SK-N-SH (cell line): ENCODE measurements at regions not wholly inside any gene's neighbourhood (a gene's known extent, or its start where the extent isn't known, plus 50 kb on each side); places are given as distances from the start of the nearest gene placed in this dataset.

ENCODE experiments used
- CTCF ChIA-PET: fragments of 300-600, 350-600 bp; formaldehyde crosslinking; extraction: SDS; loops from one replicate; lab custom pipeline; 2021; lab: Yijun Ruan, JAX
- POLR2A ChIA-PET: fragments of 350-600 bp; sonication (Branson Sonifier 250); formaldehyde crosslinking; extraction: SDS; loops from one replicate; lab custom pipeline; 2020; ENCODE audit warnings: antibody characterized with exemption, inconsistent platforms; lab: Yijun Ruan, JAX
- DNase-seq: peaks from one replicate; pipeline ENCODE4 v3.0.0; 2012
- H2AFZ ChIP-seq: fragments of 200-600 bp; sonication (generic); 2 replicates; pipeline ENCODE4 v1.8.1; 2016; ENCODE audit warnings: antibody characterized with exemption, mild to moderate bottlenecking, low read depth
- H3F3A ChIP-seq: fragments of 200-600 bp; sonication (generic); replicated peaks from 2 replicates; pipeline ENCODE3; 2016; ENCODE audit warnings: antibody characterized with exemption, mild to moderate bottlenecking; ENCODE audit not compliant: insufficient read depth
- H3K27ac ChIP-seq, 2 experiments: fragments of 200-500 bp in 1 of 2; fragments of 200-600 bp in 1 of 2; sonication (Bioruptor generic) in 1 of 2; sonication (generic), shearing (Covaris generic) in 1 of 2; 2 replicates each; pipeline versions ENCODE4 v1.5.1 to v1.6.1; 2014 to 2016; ENCODE audit warnings: low read depth in 2 of 2, inconsistent platforms in 1 of 2, low read length in 1 of 2, mild to moderate bottlenecking in 1 of 2, mixed read lengths in 1 of 2
- H3K27me3 ChIP-seq: fragments of 200-600 bp; sonication (generic), shearing (Covaris generic); 2 replicates; pipeline ENCODE4 v1.6.1; 2016; ENCODE audit warnings: mixed run types; ENCODE audit not compliant: insufficient read depth
- H3K36me3 ChIP-seq, 2 experiments: fragments of 200-500 bp in 1 of 2; fragments of 200-600 bp in 1 of 2; sonication (Bioruptor generic) in 1 of 2; sonication (generic) in 1 of 2; replicated peaks in 1 of 2; 2 replicates each; pipeline versions ENCODE3 to v1.5.1; 2014 to 2016; ENCODE audit warnings: low read length in 1 of 2, mild to moderate bottlenecking in 1 of 2; ENCODE audit not compliant: insufficient read depth in 2 of 2, control insufficient read depth in 1 of 2
- H3K4me1 ChIP-seq, 2 experiments: fragments of 200-500 bp in 1 of 2; fragments of 200-600 bp in 1 of 2; sonication (Bioruptor generic) in 1 of 2; sonication (generic), shearing (Covaris generic) in 1 of 2; 2 replicates each; pipeline versions ENCODE4 v1.5.1 to v1.6.1; 2014 to 2016; ENCODE audit warnings: low read depth in 1 of 2, low read length in 1 of 2, mixed run types in 1 of 2; ENCODE audit not compliant: insufficient read depth in 2 of 2, control insufficient read depth in 1 of 2
- H3K4me2 ChIP-seq: fragments of 200-600 bp; sonication (generic), shearing (Covaris generic); 2 replicates; pipeline ENCODE4 v1.6.1; 2017; ENCODE audit warnings: mixed run types
- H3K4me3 ChIP-seq, 2 experiments: fragments of 200-500 bp in 1 of 2; fragments of 200-600 bp in 1 of 2; sonication (Bioruptor generic) in 1 of 2; sonication (generic), shearing (Covaris generic) in 1 of 2; 2 replicates each; pipeline versions ENCODE4 v1.5.1 to v1.8.1; 2014 to 2016; ENCODE audit warnings: low read depth in 2 of 2, inconsistent platforms in 1 of 2, low read length in 1 of 2, mild to moderate bottlenecking in 1 of 2, mixed read lengths in 1 of 2, moderate library complexity in 1 of 2
- H3K79me2 ChIP-seq: fragments of 200-600 bp; sonication (generic); 2 replicates; pipeline ENCODE4 v1.8.1; 2017; ENCODE audit warnings: mild to moderate bottlenecking; ENCODE audit not compliant: insufficient read depth
- H3K9ac ChIP-seq: fragments of 200-600 bp; sonication (generic); 2 replicates; pipeline ENCODE4 v1.6.1; 2017; ENCODE audit warnings: mixed run types
- H3K9me2 ChIP-seq: fragments of 200-600 bp; sonication (generic); 2 replicates; pipeline ENCODE4 v1.6.1; 2017; ENCODE audit warnings: mixed run types
- H3K9me3 ChIP-seq: fragments of 200-600 bp; sonication (generic); 2 replicates; pipeline ENCODE4 v1.6.1; 2017; ENCODE audit warnings: mixed run types, mild to moderate bottlenecking, moderate library complexity
- H4K20me1 ChIP-seq: fragments of 200-600 bp; sonication (generic); 2 replicates; pipeline ENCODE4 v1.6.1; 2017; ENCODE audit warnings: mild to moderate bottlenecking, mixed run types; ENCODE audit not compliant: insufficient read depth
- CHD2 ChIP-seq: fragments of 150-350 bp; IDR thresholded peaks from 2 replicates; pipeline ENCODE4 v1.6.1; 2018; ENCODE audit warnings: low read length; ENCODE audit not compliant: partially characterized antibody
- EZH2phosphoT487 ChIP-seq: fragments of 200-600 bp; sonication (generic); IDR thresholded peaks from 2 replicates; pipeline ENCODE4 v1.6.1; 2017; ENCODE audit warnings: low read depth, mixed run types, mild to moderate bottlenecking, antibody characterized with exemption, moderate library complexity, borderline replicate concordance
- FOSL2 ChIP-seq: IDR thresholded peaks from 2 replicates; pipeline ENCODE4 v1.4.0; 2012; ENCODE audit warnings: low read depth, mild to moderate bottlenecking, moderate library complexity, borderline replicate concordance
- FOXJ3 ChIP-seq: sonication (generic); formaldehyde crosslinking; IDR thresholded peaks from 2 replicates; pipeline ENCODE4 v1.5.1; 2020; ENCODE audit warnings: mild to moderate bottlenecking, missing genetic modification reagents
- JUND ChIP-seq: IDR thresholded peaks from 2 replicates; pipeline ENCODE4 v1.4.0; 2012
- MEF2A ChIP-seq: IDR thresholded peaks from 2 replicates; pipeline ENCODE4 v1.4.0; 2012; ENCODE audit warnings: low read depth, borderline replicate concordance
- MXI1 ChIP-seq: IDR thresholded peaks from 2 replicates; pipeline ENCODE4 v1.6.1; 2012; ENCODE audit warnings: mild to moderate bottlenecking, low read depth, low read length, improper control_type of control experiment
- NFIC ChIP-seq: IDR thresholded peaks from 2 replicates; pipeline ENCODE4 v1.4.0; 2012; ENCODE audit warnings: borderline replicate concordance
- POLR2AphosphoS5 ChIP-seq: IDR thresholded peaks from 2 replicates; pipeline ENCODE4 v1.6.1; 2012; ENCODE audit warnings: low read depth, low read length
- RAD21 ChIP-seq: IDR thresholded peaks from 2 replicates; pipeline ENCODE4 v1.6.1; 2012; ENCODE audit warnings: mild to moderate bottlenecking, low read length
- RCOR1 ChIP-seq: fragments of 150-350 bp; IDR thresholded peaks from 2 replicates; pipeline ENCODE4 v1.6.1; 2017; ENCODE audit warnings: antibody characterized with exemption, low read length
- RXRA ChIP-seq: IDR thresholded peaks from 2 replicates; pipeline ENCODE4 v1.4.0; 2012; ENCODE audit warnings: low read depth, mild to moderate bottlenecking, borderline replicate concordance
- SIN3A ChIP-seq: IDR thresholded peaks from 2 replicates; pipeline ENCODE4 v1.6.1; 2012; ENCODE audit warnings: low read depth, mild to moderate bottlenecking, low read length, moderate library complexity, borderline replicate concordance
- TEAD4 ChIP-seq: IDR thresholded peaks from 2 replicates; pipeline ENCODE4 v1.4.0; 2012; ENCODE audit warnings: mild to moderate bottlenecking, borderline replicate concordance; ENCODE audit not compliant: insufficient read depth
- USF2 ChIP-seq: fragments of 150-350 bp; IDR thresholded peaks from 2 replicates; pipeline ENCODE4 v1.6.1; 2017; ENCODE audit warnings: antibody characterized with exemption, low read length, low read depth, borderline replicate concordance
- YY1 ChIP-seq: IDR thresholded peaks from 2 replicates; pipeline ENCODE4 v1.4.0; 2012; ENCODE audit warnings: low read depth, mild to moderate bottlenecking
- ZBTB33 ChIP-seq: IDR thresholded peaks from 2 replicates; pipeline ENCODE4 v1.4.0; 2012; ENCODE audit warnings: low read depth, borderline replicate concordance
- WGBS: methylation state at CpG from one replicate; pipeline ENCODE4 v1.1.6; 2017; ENCODE audit warnings: low lambda C conversion rate; 5-methylcytosine and 5-hydroxymethylcytosine counted together
- TF ChIP-seq, protein P1 (sequence below): fragments of 200-600 bp; sonication (generic); IDR thresholded peaks from 2 replicates; pipeline ENCODE4 v1.6.1; 2017; ENCODE audit warnings: antibody characterized with exemption, mild to moderate bottlenecking, moderate library complexity
- TF ChIP-seq, protein P2 (sequence below): IDR thresholded peaks from 2 replicates; pipeline ENCODE4 v1.4.0; 2012; ENCODE audit warnings: low read depth

DNA sequence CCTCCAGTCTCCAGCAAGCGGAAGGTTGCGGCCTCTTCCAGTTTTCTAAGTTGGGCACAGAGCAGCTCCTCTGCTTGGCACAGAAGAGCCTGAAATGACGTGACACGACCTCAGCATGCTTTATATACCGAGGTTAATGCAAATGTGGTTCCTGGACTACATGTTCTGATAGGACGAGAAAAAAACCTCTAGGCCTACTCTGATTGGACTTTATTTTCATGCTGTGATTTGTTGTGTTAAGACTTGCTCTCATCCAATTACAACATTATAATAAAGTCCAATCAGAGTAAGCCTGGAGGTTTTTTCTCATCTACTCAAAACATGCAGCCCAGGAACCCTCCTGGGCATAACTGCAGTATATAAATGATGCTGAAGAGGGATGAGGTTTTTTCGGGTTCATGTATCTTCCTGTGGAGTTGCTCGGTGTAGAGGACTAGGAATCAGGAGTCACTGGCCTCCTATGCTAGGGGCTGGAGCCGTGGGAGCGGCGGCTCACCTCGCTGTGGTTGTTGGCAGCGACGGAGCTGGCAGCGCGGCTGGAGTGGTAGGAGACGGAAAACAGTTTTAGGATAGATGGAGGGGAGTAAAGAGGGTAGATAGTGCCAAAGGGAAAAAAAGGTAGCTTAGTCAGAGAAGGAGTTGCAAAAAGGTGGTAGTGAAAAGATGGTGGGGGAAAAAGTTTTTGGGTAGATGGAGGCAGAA, 878.0 kb downstream of the KCNJ18 start:
- Histone ChIP-seq H3K79me2 (no peaks in the 10 kb centered on the region), H3K4me3 (no peak overlapping the region), H3K27me3 (peaks cover 6% of the 10 kb centered on the region; the same call in 1 of the 2 replicates), H2AFZ (no peak overlapping the region), H3F3A (no peaks in the 10 kb centered on the region), H3K9me3 (no peaks in the 10 kb centered on the region), H4K20me1 (no peaks in the 10 kb centered on the region), H3K4me2 (no peak overlapping the region), H3K27ac (no peak overlapping the region), H3K9ac (no peak overlapping the region), H3K4me1 (no peaks in the 10 kb centered on the region), H3K9me2 (no peaks in the 10 kb centered on the region), H3K36me3 (no peaks in the 10 kb centered on the region)
- ChIA-PET POLR2A (no interaction called here), CTCF (no interaction called here)
- no peak for DNase-seq
- 7% methylated on average over 17 of the region's 17 CpGs for WGBS
- no peak for TF ChIP-seq TEAD4
- TF ChIP-seq ZBTB33: no peak
- TF ChIP-seq, protein P1, sequence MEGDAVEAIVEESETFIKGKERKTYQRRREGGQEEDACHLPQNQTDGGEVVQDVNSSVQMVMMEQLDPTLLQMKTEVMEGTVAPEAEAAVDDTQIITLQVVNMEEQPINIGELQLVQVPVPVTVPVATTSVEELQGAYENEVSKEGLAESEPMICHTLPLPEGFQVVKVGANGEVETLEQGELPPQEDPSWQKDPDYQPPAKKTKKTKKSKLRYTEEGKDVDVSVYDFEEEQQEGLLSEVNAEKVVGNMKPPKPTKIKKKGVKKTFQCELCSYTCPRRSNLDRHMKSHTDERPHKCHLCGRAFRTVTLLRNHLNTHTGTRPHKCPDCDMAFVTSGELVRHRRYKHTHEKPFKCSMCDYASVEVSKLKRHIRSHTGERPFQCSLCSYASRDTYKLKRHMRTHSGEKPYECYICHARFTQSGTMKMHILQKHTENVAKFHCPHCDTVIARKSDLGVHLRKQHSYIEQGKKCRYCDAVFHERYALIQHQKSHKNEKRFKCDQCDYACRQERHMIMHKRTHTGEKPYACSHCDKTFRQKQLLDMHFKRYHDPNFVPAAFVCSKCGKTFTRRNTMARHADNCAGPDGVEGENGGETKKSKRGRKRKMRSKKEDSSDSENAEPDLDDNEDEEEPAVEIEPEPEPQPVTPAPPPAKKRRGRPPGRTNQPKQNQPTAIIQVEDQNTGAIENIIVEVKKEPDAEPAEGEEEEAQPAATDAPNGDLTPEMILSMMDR: no peak
- TF ChIP-seq USF2: no peak
- TF ChIP-seq FOSL2: no peak
- no peak for TF ChIP-seq SIN3A
- no peak for TF ChIP-seq RXRA
- no peak for TF ChIP-seq FOXJ3 (CRISPR knock-in tag)
- no peak for TF ChIP-seq EZH2phosphoT487
- TF ChIP-seq, protein P2, sequence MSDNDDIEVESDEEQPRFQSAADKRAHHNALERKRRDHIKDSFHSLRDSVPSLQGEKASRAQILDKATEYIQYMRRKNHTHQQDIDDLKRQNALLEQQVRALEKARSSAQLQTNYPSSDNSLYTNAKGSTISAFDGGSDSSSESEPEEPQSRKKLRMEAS: no peak
- no peak for TF ChIP-seq YY1
- TF ChIP-seq RCOR1: no peak
- TF ChIP-seq RAD21: no peak
- TF ChIP-seq MEF2A: no peak
- no peak for TF ChIP-seq POLR2AphosphoS5
- no peak for TF ChIP-seq JUND
- no peak for TF ChIP-seq CHD2
- TF ChIP-seq MXI1: no peak
- no peak for TF ChIP-seq NFIC
